Stimulated activated CD4-positive, alpha-beta T cell treated with anti-CD3 and anti-CD28 coated beads, Interleukin-15, amount 100 ng/mL, for 24 hours (primary cell): ENCODE measurements at regions not wholly inside any gene's neighbourhood (a gene's known extent, or its start where the extent isn't known, plus 50 kb on each side); places are given as distances from the start of the nearest gene placed in this dataset.

Source experiments
- DNase-seq: peaks from one replicate; pipeline ENCODE4 v3.0.0-alpha.2; 2020

DNA sequence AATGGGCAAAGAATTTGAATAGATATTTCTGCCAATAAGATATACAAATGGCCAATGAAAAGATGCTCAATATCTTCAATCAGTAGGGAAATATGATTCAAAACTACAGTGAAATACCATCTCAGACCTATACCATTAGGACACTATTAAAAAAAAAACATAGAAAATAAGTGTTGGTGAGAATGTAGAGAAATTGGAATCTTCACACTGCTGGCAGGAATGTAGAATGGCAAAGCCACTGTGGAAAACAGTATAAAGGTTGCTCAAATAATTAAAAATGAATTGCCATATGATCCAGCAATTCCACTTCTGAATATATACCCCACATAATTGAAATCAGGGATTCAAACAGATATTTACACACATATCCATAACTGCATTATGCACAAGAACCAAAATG, 88.1 kb upstream of the STARD13 start:
- no peak for DNase-seq

DNA sequence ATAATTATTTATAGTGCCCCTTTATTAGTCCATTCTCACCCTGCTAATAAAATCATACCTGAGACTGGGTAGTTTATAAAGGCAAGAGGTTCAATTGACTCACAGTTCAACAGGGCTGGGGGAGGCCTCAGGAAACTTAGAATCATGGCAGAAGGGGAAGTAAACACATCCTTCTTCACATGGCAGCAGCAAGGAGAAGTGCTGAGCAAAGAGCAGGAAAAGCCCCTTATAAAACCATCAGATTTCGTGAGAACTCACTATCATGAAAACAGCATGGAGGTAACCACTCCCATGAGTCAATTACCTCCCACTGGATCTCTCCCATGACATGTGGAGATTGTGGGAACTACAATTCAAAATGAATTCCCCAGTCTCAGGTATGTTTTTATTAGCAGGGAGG, 89.9 kb upstream of the STARD13 start:
- no peak for DNase-seq

DNA sequence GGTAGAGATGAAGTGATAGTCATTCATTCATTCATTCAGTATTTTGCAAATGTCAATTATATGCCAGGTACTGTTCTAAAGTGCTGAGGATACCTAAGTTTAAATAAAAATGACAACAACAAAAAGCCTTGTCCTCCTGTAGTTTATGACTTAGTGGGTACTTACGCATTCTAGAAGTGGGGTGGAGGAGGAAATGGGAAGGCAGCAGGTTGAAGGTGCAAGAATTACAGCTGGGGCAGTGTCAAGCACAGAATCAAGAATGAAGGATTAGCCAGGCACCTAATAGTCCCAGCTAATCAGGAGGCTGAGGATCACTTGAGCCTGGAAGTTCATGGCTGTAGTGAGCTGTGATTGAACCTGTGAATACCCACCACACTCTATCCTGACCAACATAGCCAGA, 90.7 kb upstream of the STARD13 start:
- no peak for DNase-seq

DNA sequence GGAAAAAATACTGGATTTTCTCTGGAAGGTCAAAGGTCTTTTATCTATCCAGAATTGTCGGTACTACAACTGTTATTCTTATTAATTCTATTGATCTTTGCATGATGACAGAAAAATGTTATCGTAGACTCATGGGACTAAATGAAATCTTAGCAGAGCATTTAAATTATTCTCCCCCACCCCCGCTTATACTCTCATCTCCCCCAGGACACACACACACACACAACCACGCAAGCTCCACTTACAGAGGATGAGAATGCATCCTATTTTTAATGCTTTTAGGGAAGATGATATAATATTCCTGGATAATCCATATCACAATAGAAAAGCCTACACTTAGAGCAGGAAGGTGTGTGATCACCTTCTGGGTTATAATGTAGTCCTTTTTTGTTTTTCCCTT, 91.9 kb upstream of the STARD13 start:
- no peak for DNase-seq

DNA sequence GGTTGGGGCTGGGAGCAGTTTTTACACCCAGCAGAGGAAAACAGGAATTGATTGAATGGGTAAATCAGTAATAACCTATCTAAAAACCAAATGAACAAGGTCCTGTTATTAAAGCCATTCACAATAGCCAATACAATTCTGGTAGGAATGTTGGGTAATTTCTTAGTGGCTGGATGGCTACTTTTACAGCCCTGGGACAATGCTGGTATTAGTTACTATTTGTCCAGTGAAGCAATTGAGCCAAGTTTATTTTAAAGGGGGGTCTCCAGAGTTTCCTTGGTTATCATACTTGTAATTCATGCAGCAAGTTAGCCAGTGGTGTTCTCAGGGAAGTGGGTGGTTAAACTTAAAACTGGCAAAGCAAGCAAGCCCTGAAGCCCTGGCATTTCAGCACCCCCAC, 92.3 kb upstream of the STARD13 start:
- DNase-seq = no peak

DNA sequence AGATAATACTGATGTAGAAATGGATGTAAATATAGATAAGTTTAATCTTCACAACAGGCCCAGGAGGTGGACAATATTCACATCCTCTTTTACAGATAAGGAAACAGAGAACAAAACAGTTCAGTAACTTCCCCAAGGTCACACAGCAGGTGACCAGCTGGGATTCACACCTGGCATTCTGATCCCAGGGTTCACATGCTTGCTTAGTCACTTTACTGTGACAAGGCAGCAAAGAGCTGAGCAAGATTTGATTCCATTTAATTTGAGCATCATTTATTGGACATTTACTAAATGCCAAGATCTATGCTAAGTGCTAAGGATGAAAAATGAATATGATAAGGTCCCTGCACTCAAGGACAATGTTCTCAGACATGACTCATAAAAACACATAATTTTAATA, 94.1 kb upstream of the STARD13 start:
- no peak for DNase-seq

DNA sequence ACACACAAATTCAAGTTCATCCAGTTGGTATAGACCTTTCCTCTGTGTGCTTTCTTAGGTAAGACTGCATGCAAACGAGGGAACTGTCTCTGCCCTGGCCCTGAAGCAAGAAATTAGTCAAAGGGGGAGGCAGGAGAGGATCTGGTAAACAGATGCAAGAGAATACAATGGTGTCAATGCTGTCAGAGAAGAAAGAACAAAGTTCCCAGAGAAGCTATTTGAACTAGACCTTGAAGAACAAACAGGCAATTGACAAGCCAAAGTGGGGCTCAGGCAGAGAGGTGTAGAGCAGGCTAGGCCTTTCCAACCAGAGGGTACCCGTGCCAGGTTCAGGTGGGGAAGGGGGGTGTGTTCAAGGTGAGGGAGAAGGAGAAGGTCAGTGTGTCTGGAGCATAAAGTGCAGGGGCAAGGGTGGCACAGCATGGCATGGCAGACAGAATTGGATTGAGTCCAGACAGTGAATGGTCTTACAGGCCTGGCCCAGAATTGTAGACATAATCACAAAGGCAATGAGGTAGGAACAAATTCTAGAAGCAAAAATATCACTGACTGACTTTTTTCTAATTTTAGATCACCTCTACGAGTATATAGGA, 95.0 kb upstream of the STARD13 start:
- DNase-seq = no peak

DNA sequence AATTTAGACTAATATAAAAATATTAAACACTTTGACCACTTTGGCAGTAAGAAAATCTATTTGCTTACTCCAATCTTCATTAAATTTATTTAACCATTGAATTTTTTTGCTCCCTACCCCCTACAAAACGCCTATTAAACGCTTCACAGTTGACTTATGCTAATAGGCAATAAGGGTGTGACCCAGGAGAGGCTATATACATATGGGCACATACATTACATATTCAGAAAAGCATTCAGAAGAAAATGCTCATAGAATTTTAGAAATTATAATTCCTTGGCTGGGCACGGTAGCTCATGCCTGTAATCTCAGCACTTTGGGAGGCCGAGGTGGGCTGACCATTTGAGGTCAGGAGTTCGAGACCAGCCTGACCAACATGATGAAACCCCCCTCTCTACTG, 95.6 kb upstream of the STARD13 start:
- DNase-seq = no peak

DNA sequence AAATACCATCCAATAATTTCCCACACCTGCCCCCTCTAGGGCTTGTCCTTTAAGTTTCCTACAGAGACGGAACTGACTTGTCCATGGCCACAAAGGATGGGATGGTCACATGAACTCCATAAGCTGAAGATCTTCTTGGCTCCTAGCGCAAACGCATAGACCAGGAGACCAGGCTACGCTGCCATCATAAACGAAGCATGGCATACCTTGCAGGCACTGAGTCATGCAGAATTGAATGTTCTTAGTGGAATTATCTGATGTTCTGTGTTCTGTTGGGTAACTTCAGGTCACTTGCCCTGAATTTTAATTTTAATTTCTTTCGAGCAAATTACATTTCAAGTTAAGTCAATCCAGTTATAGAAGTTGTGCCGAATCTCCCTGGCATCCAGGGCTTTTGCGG, 96.4 kb upstream of the STARD13 start:
- no peak for DNase-seq

DNA sequence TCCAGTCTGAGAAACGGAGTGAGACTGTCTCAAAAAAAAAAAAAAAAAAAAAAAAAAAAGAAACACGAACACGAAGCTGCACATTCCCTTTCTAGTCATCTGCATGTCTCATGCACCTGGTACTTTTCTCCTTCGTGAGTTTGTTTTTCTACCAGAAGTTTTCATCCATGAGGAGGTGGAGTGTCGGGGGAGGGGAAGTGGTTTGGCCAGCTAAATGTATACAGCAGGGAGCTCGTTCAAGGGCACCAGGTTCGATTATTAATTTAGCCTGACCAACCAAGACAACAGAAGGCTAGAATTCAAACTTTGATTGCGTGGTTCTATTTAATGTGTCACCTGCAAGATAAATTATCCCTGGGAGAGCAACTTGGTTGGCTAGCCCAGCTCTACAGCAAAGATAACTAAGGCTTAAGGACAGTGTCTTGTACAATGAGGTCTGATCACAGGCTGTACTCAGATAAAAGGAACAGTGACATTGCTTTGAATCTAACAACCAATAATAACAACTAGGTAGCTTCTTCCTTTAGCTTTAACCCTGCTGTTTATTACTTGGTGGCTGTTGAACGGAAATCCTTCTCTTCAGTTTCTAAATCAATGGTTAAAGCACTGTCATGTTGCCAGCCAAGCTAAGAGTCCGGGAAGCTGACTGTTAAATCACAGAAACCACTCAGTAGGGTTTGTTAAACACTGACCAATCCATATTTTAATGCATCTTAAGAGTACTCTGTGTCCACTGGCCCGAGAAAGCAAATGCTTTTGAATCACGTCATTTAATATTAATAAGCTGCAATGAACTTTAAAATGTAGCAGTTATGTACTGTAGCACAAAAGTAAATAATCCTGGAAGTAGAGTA, 98.4 kb upstream of the STARD13 start:
- no peak for DNase-seq

DNA sequence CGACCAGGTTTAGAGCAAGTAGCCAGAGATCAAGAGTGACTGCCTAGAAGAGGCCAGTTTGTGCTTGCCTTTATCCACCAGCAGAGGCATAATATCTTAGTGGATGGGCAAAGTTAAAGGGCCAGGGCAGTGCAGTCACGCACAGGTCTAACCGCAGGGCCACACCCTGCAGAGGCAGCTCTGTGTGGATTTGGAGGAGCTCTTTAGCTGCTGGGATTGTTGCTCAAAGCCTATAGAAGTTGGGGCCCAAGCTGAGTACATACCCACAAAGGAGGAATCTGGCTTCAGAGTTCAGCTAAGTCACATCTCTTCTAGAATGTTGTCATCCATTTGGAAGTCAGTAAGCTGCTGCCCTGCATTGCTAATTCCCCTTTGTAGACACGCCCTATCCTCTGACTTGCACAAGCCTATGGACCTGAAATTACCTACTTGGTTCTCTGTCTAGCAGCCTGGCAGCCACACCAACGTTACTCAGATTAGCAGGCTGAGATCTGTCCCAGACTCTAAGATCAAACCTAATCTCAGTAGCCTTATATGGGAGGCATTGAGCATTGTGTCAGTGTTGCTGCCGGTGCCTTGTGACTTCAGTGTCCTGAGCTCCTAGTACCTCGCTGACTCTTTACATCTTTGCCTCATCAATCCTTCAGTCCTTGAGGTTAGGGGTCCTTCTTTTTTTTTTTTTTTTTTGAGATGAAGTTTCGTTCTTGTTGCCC, 102.9 kb upstream of the STARD13 start:
- no peak for DNase-seq

DNA sequence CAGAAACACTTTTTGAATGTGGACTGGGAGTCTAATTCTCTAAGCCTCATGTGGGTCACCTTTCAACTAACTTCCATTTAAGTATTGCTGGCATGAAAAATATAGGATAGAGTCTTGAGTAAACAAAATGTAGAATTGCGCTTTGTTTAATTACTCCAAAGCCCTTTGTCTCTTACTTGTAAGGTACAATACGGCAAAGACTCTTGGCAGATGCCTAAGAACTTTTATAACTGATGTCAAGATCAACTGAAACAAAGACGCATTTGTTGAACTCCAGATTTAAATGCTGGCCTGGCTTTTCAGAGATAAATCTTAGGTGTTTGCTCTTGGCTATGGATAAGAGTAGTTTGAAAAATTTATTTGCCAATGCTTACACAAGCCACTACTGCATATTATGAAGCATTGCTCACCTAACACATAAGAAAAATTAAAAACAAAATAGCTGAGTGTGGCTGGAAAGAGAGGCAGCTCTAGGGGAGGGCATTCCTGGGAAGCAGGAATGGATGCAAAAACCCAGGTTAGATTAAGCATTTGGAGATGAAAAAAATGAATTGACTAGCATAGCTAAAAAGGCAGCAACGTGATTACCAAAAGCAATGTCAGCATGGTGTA, 107.3 kb upstream of the STARD13 start:
- DNase-seq = no peak

DNA sequence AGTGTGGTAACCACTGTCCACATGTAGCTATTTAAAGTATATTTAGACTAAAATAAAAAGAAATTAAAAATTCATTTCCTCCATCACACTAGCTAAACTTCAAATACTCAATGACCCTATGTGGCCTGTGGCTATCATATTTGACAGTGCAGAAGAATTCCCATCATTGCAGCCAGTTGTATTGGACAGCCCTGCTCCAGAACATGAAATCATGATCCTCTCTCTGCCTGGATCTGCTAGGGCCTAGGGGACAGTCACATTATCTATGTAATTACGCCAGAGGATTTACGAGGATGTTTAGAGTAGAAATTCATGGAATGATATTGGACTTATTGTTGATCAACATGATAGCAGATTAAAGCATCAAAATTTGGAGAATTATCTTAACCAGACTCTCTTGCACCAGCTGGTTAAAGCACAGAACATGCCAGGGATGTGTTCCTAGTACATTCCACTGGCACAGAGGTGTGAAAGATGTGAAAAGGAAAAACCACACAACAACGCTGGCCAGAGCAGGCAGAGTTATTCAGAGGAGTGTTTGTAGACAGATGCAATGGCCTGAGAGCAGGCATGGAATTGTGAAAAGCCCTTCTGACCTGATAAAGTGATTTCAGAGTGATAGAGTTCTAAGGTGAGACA, 108.9 kb upstream of the STARD13 start:
- no peak for DNase-seq

DNA sequence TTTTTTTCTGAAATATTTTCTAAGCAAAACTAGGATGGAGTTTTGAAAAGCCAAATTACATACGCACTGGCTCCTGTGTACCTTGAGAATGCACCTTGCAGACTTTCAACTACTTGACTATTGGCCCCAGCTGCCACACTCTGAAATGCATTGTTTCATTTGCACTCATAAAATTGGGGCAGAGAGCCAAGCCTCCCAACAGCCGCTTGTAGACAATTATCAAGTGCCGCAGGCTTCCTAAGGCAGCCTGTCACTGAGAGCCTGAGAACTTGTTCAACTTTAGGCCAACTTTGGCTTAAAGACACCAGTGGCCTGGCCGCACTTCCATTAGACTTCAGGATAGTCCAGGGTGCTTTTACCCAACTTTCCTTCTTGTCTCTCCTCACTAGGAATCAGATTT, 115.7 kb upstream of the STARD13 start:
- DNase-seq = no peak

DNA sequence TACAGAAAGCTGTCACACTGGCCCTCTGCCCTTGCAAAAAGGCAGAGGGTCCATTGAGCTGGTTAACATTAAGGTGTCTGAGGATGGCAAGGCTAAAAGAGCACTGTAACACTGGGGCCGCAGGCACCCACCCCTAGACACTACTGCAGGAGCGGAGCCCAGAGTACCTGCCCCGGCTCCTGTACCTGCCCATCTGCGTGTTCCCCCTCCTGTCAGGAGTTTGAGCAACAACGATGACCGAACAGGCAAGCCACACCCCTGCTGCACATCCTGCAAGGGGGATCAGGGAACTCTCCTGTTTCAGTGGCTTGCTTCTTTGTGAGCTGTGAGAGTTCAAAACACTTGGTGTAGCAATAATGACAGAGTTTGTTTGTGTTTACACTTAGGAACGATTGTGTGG, 117.4 kb upstream of the STARD13 start:
- no peak for DNase-seq

DNA sequence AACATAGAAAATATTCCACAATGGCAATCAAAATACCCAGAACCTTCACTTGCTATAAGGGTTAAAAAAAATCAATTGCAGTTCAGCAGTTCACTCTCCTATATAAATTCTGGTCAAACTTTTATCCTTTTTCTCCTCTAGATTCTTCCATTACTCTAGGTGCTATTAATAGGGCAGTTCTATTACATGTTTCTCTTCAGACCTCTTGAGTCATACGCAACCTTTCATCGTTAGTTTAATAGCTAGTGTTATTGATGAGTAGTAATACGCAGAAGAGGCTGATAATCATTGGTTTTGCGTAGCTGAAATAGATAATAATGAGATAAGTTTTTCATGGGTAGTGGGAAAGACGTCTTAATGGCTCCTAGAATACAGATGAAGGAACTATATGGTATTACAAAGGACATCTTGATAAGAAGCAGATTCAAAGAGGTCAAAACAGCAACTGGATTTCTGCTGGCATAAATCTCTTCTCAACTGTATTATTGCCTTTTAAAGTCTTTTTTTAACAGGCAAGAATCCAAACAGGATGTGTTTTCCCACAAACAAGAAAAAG, 118.3 kb upstream of the STARD13 start:
- DNase-seq = no peak

DNA sequence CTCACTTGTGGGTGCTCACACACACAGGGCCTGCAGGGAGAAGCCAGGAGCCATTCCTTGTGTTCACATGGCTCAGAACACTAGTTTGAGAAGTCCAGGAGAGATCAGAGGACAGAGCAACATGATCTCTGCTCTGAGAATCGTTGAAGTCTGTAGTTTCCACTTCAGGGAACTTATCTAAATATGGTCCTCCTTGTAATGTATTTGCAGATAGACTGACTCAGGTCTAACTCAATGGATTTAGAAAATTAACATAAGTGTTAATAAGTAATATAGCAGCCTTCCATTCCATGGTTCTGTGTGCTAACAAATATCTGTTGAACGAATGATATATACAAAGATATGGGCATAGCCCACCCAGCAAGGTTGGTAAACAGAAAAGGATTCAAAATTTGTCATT, 119.8 kb upstream of the STARD13 start:
- DNase-seq = no peak

DNA sequence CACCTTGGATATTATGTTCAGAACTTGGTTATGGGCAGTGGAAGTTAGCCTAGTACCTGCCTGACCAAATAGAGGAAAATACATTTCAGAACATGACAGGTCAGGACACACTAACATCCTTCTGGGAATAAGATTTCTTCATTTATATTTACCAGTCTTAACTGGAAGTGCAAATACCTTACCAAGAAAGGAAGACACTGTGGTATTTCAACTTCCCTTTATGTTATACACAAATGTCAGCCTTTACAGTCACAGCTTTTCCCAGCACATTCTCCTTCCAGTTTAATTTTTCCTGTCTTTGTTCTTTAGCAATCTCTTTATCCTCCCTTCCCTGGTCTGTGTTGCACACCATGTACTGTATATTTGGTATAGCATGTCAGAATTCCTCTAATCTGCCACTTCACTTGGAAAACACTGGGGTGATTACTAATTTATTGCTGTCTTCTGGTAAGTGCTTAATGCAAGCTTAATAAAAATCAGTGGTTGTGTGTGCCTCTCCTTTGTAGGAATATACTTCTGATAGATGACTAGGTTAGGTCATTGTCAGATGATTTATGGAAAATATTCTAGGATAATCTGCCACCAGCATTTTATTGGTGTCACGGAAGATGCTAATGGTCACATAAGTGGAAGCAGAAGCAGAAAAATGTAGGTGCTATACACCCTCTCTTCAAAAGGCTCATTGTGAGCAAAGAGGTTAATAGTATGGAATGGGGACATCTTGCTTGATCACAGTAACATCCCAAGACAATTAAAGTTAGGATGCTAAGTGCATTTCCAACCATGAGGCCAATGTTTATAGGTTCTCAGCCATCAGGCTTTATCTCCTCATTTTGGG, 124.3 kb upstream of the STARD13 start:
- DNase-seq = no peak

DNA sequence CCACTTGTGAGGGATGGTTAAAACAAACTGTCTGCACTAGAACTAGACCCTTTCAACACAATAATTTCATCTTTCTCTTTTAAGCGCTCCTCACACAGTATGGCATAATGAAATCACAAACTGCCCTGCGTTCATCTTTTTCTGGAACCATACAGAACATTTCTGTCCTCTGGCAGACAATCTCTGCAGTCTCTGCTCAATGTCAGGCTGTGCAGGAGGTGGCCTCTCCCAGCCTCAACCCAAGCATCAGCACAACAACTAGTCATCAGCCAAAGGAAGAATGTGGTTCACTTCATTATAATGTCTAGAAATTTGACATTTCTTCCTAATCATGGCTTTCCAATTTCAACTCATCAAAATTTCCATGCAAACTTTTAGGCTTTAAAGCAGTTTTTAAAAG, 125.1 kb upstream of the STARD13 start:
- no peak for DNase-seq

DNA sequence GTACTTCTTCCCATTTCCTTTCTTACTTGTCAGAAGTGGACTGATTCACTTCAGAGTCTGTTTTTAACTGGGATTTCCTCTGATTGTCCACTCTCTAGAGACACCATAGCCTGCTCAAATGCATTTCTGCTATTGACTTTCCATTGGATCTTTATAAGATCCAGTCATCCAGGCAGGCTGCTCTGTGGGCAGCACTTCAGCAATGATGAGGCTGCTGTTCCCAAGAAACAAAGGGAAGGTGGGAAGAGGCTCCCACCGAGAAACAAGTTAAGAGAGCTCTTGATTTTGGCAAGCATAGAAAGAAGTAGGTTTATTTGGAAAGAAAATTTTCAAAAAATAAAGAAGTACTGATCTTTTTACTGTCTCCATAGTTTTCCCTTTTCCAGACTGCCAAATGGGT, 125.8 kb upstream of the STARD13 start:
- DNase-seq = no peak

DNA sequence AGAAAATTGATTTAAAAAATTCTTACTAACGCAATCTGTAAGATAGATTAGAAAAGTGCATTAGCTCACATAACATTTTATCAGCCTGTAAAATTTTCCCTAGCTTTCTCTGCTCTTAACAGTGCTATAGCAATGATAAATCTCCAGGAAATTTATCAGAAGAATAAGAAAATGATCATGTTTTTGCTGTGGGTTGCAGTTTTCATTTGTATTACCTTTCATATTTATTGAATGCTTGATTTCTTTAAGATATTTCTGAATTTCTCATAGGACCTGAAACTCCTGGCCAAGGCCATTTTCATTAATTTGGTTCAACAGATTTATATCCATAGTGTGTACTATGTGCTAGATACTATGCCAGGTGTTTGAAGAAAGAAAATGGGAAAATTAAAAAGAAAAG, 130.3 kb upstream of the STARD13 start:
- no peak for DNase-seq
